C4-2B (cell line): ENCODE measurements at regions not wholly inside any gene's neighbourhood (a gene's known extent, or its start where the extent isn't known, plus 50 kb on each side); places are given as distances from the start of the nearest gene placed in this dataset.

ENCODE experiments used
- ZFX ChIP-seq: fragments of 450-650 bp; IDR thresholded peaks from 2 replicates; pipeline ENCODE4 v1.6.1; 2017
- TF ChIP-seq, protein P1 (sequence below): fragments of 450-650 bp; conservative IDR thresholded peaks from 2 replicates; pipeline ENCODE4 v1.5.1; 2017; ENCODE audit warnings: mild to moderate bottlenecking

DNA sequence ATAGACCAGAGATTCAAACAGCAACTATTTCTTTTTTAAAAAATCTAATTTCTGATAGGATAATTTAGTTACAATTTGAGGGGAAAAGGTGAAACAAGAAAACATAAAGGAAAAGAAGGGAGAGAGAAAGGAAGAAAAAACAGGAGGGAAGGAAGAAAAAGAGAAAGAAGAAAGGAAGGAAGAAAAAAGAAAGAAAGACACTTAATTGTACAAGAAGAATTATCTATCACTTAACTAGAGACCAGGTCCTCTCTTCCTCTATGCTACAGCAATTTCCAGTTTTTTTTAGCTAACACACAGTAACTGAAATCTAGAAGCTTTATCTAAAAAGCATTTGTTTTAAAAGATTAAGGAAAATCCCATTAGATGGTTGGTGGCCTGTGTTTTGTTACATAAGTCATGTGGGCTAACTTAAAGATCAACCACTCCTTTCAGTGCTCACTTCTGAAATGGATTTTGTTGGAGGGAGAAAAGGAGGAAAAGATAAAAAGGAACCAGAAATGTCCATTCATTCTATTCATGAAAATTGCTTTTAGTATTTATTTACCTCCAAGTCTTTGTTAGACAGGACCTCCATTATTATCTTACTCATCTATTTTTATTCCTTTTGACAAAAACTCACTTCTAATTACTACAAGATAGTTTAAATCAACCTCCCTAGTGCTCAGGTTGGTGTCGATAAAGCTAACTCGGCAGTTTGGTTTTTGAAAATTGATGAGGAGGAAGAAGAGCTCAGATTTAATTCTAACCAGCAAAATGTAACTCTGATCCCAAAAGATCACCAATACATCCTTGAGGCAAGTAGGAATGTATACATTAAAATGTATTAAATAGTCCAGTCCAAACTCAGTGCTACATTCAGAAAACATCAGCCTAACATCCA lies 251.5 kb upstream of the FN1 start:
- TF ChIP-seq, protein P1, sequence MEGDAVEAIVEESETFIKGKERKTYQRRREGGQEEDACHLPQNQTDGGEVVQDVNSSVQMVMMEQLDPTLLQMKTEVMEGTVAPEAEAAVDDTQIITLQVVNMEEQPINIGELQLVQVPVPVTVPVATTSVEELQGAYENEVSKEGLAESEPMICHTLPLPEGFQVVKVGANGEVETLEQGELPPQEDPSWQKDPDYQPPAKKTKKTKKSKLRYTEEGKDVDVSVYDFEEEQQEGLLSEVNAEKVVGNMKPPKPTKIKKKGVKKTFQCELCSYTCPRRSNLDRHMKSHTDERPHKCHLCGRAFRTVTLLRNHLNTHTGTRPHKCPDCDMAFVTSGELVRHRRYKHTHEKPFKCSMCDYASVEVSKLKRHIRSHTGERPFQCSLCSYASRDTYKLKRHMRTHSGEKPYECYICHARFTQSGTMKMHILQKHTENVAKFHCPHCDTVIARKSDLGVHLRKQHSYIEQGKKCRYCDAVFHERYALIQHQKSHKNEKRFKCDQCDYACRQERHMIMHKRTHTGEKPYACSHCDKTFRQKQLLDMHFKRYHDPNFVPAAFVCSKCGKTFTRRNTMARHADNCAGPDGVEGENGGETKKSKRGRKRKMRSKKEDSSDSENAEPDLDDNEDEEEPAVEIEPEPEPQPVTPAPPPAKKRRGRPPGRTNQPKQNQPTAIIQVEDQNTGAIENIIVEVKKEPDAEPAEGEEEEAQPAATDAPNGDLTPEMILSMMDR, result no peak
- TF ChIP-seq ZFX, result no peak
